ENCODE measurements at regions not wholly inside any gene's neighbourhood (a gene's known extent, or its start where the extent isn't known, plus 50 kb on each side); places are given as distances from the start of the nearest gene placed in this dataset.
"Not testable (repeated sequence)": the region's sequence is repeated elsewhere in the genome, so short reads cannot be mapped to it uniquely, and the experiment has no call there.

DNA sequence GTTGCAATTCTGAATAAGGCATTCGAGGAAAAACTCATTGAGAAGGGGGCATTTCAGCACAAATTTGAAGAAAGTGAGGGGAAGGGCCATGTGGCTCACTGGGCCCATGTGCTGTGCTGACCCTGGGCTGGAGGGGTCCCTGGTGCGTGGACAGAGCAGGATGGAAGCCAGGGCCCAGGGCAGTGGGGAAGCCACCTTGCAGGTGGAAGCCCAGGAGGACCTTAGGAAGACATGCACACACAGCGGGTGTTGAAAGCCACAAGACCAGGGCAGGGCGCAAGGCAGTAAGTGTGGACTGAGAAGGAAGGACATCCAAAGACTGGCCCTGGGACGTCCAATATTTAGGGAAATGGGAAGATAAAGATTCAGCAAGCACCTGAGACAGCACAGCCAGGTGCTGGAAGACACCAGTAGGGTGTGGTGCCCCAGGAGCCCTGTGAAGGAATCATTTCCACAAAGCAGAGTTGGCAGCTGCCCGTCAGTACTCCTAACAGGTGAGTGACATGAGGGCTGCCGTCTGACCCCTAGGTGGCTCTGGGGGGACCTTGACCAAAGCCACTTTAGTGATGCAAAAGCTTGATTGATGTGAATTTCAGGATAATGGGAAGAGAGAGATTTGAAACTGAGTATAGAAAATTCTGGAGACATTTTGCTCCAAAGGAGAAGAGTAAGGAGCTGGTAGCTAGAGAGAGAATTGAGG, 254.4 kb upstream of the EXOC2 start:
- TF ChIP-seq, protein P1, sequence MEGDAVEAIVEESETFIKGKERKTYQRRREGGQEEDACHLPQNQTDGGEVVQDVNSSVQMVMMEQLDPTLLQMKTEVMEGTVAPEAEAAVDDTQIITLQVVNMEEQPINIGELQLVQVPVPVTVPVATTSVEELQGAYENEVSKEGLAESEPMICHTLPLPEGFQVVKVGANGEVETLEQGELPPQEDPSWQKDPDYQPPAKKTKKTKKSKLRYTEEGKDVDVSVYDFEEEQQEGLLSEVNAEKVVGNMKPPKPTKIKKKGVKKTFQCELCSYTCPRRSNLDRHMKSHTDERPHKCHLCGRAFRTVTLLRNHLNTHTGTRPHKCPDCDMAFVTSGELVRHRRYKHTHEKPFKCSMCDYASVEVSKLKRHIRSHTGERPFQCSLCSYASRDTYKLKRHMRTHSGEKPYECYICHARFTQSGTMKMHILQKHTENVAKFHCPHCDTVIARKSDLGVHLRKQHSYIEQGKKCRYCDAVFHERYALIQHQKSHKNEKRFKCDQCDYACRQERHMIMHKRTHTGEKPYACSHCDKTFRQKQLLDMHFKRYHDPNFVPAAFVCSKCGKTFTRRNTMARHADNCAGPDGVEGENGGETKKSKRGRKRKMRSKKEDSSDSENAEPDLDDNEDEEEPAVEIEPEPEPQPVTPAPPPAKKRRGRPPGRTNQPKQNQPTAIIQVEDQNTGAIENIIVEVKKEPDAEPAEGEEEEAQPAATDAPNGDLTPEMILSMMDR (IDR thresholded peaks at IDR 0.05; ENCODE audit: low read depth, low read length): no peak
- no peak for DNase-seq (ENCODE audit: extremely low read depth, low read depth)

- TF ChIP-seq, protein P1 (IDR thresholded peaks at IDR 0.05; ENCODE audit: low read depth, low read length): no peak
- DNase-seq (ENCODE audit: extremely low read depth, low read depth): peak; percentile 67
Measured at GRCh38 chr6:946546-946945, 253.6 kb upstream of the EXOC2 start.

- TF ChIP-seq, protein P1 (IDR thresholded peaks at IDR 0.05; ENCODE audit: low read depth, low read length): peak; percentile 20
- DNase-seq (ENCODE audit: extremely low read depth, low read depth): no peak
Measured at GRCh38 chr6:939526-940252, 246.8 kb upstream of the EXOC2 start.

GRCh38 chr6:938916-939315, 246.0 kb upstream of the EXOC2 start:
- DNase-seq (ENCODE audit: extremely low read depth, low read depth): no peak
- TF ChIP-seq, protein P1 (IDR thresholded peaks at IDR 0.05; ENCODE audit: low read depth, low read length): no peak

- TF ChIP-seq, protein P1 (IDR thresholded peaks at IDR 0.05; ENCODE audit: low read depth, low read length): no peak
- DNase-seq (ENCODE audit: extremely low read depth, low read depth): no peak
Measured at GRCh38 chr6:938271-938905, 245.4 kb upstream of the EXOC2 start.

GRCh38 chr6:935582-935981, 242.6 kb upstream of the EXOC2 start:
- TF ChIP-seq, protein P1 (IDR thresholded peaks at IDR 0.05; ENCODE audit: low read depth, low read length): no peak

GRCh38 chr6:934686-935085, 241.7 kb upstream of the EXOC2 start:
- DNase-seq (ENCODE audit: extremely low read depth, low read depth): no peak
- TF ChIP-seq, protein P1 (IDR thresholded peaks at IDR 0.05; ENCODE audit: low read depth, low read length): no peak

More at GRCh38 chr6:935582-935981, 242.6 kb upstream of the EXOC2 start:
- no peak for DNase-seq (ENCODE audit: extremely low read depth, low read depth)

GRCh38 chr6:931919-932318, 239.0 kb upstream of the EXOC2 start:
- DNase-seq (ENCODE audit: extremely low read depth, low read depth): not testable (repeated sequence)
